ENCODE measurements at regions not wholly inside any gene's neighbourhood (a gene's known extent, or its start where the extent isn't known, plus 50 kb on each side); places are given as distances from the start of the nearest gene placed in this dataset.

GRCh38 chr9:10911373-10911772, 298.6 kb upstream of the PTPRD start:
- Mint-ChIP-seq H3K4me1 (peaks cover 18% of the 10 kb centered on the region), H3K27ac (no peak overlapping the region), H3K36me3 (peaks cover 24% of the 10 kb centered on the region), H3K27me3 (ENCODE audit: low read depth) (no peaks in the 10 kb centered on the region), H3K9me3 (peaks cover 21% of the 10 kb centered on the region), H3K4me3 (no peak overlapping the region)
- no peak for ATAC-seq
- no peak for TF ChIP-seq ZNF396 (CRISPR knock-in tag; IDR thresholded peaks at IDR 0.05; ENCODE audit: borderline replicate concordance)
- TF ChIP-seq NFYB (CRISPR knock-in tag; conservative IDR thresholded peaks at IDR 0.05; ENCODE audit: low read depth) = peak; percentile 33
- ChIA-PET POLR2A (no interaction called here), CTCF (no interaction called here)
- no peak for DNase-seq (ENCODE audit: low spot score)

DNA sequence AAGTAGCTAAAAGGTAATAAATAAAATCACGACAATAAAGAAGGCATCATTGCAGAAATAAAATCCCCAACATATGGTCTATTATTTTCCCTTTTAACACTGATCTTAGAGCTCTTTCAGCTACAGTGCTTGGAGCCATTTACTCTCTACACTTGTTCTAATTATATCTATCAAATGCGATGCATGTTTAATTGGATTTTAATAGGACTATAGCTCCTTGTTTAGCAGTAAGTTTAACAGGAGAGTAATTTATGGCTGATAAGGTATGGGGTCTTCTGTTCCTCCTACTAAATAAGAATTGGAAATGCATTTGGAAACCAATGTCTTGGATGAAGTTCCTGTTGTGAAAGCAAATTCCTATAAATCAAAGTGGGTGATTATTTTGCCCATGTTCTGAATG, 304.2 kb upstream of the PTPRD start:
- DNase-seq (ENCODE audit: low spot score) (no peak), ATAC-seq (no peak)
- Mint-ChIP-seq H3K4me1 (peaks cover 16% of the 10 kb centered on the region), H3K9me3 (no peaks in the 10 kb centered on the region), H3K36me3 (no peaks in the 10 kb centered on the region), H3K4me3 (no peak overlapping the region), H3K27me3 (ENCODE audit: low read depth) (0 out of 2 replicates have a peak, but pooled peaks cover 3% of the 10 kb centered on the region), H3K27ac (no peak overlapping the region)
- CTCF ChIA-PET = no interaction called here
- POLR2A ChIA-PET = no interaction called here
- TF ChIP-seq, protein P1, sequence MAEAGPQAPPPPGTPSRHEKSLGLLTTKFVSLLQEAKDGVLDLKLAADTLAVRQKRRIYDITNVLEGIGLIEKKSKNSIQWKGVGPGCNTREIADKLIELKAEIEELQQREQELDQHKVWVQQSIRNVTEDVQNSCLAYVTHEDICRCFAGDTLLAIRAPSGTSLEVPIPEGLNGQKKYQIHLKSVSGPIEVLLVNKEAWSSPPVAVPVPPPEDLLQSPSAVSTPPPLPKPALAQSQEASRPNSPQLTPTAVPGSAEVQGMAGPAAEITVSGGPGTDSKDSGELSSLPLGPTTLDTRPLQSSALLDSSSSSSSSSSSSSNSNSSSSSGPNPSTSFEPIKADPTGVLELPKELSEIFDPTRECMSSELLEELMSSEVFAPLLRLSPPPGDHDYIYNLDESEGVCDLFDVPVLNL (CRISPR knock-in tag; IDR thresholded peaks at IDR 0.05; ENCODE audit: borderline replicate concordance, low read depth) = no peak
- TF ChIP-seq ZNF423 (CRISPR knock-in tag; IDR thresholded peaks at IDR 0.05) (no peak), GRHL2 (CRISPR knock-in tag; IDR thresholded peaks at IDR 0.05; ENCODE audit: insufficient replicate concordance, severe bottlenecking) (no peak), ZBTB21 (CRISPR knock-in tag; IDR thresholded peaks at IDR 0.05; ENCODE audit: borderline replicate concordance) (no peak), STAT6 (CRISPR knock-in tag; conservative IDR thresholded peaks at IDR 0.05; ENCODE audit: low read depth) (no peak), ZNF671 (CRISPR knock-in tag; IDR thresholded peaks at IDR 0.05) (no peak), JAZF1 (CRISPR knock-in tag; IDR thresholded peaks at IDR 0.05) (no peak), GABPB1 (CRISPR knock-in tag; IDR thresholded peaks at IDR 0.05) (no peak), NFYB (CRISPR knock-in tag; conservative IDR thresholded peaks at IDR 0.05; ENCODE audit: low read depth) (no peak), KAT7 (CRISPR knock-in tag; IDR thresholded peaks at IDR 0.05; ENCODE audit: borderline replicate concordance) (no peak), AR (CRISPR knock-in tag; IDR thresholded peaks at IDR 0.05) (no peak), MAX (CRISPR knock-in tag; IDR thresholded peaks at IDR 0.05) (no peak), USF1 (CRISPR knock-in tag; IDR thresholded peaks at IDR 0.05) (no peak)
- TF ChIP-seq, protein P2, sequence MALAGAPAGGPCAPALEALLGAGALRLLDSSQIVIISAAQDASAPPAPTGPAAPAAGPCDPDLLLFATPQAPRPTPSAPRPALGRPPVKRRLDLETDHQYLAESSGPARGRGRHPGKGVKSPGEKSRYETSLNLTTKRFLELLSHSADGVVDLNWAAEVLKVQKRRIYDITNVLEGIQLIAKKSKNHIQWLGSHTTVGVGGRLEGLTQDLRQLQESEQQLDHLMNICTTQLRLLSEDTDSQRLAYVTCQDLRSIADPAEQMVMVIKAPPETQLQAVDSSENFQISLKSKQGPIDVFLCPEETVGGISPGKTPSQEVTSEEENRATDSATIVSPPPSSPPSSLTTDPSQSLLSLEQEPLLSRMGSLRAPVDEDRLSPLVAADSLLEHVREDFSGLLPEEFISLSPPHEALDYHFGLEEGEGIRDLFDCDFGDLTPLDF (CRISPR knock-in tag; IDR thresholded peaks at IDR 0.05) = no peak
- TF ChIP-seq, protein P3, sequence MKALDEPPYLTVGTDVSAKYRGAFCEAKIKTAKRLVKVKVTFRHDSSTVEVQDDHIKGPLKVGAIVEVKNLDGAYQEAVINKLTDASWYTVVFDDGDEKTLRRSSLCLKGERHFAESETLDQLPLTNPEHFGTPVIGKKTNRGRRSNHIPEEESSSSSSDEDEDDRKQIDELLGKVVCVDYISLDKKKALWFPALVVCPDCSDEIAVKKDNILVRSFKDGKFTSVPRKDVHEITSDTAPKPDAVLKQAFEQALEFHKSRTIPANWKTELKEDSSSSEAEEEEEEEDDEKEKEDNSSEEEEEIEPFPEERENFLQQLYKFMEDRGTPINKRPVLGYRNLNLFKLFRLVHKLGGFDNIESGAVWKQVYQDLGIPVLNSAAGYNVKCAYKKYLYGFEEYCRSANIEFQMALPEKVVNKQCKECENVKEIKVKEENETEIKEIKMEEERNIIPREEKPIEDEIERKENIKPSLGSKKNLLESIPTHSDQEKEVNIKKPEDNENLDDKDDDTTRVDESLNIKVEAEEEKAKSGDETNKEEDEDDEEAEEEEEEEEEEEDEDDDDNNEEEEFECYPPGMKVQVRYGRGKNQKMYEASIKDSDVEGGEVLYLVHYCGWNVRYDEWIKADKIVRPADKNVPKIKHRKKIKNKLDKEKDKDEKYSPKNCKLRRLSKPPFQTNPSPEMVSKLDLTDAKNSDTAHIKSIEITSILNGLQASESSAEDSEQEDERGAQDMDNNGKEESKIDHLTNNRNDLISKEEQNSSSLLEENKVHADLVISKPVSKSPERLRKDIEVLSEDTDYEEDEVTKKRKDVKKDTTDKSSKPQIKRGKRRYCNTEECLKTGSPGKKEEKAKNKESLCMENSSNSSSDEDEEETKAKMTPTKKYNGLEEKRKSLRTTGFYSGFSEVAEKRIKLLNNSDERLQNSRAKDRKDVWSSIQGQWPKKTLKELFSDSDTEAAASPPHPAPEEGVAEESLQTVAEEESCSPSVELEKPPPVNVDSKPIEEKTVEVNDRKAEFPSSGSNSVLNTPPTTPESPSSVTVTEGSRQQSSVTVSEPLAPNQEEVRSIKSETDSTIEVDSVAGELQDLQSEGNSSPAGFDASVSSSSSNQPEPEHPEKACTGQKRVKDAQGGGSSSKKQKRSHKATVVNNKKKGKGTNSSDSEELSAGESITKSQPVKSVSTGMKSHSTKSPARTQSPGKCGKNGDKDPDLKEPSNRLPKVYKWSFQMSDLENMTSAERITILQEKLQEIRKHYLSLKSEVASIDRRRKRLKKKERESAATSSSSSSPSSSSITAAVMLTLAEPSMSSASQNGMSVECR (CRISPR knock-in tag; IDR thresholded peaks at IDR 0.05; ENCODE audit: borderline replicate concordance) = no peak
- TF ChIP-seq, protein P4, sequence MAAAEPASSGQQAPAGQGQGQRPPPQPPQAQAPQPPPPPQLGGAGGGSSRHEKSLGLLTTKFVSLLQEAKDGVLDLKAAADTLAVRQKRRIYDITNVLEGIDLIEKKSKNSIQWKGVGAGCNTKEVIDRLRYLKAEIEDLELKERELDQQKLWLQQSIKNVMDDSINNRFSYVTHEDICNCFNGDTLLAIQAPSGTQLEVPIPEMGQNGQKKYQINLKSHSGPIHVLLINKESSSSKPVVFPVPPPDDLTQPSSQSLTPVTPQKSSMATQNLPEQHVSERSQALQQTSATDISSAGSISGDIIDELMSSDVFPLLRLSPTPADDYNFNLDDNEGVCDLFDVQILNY (CRISPR knock-in tag; IDR thresholded peaks at IDR 0.05) = no peak
- TF ChIP-seq, protein P5, sequence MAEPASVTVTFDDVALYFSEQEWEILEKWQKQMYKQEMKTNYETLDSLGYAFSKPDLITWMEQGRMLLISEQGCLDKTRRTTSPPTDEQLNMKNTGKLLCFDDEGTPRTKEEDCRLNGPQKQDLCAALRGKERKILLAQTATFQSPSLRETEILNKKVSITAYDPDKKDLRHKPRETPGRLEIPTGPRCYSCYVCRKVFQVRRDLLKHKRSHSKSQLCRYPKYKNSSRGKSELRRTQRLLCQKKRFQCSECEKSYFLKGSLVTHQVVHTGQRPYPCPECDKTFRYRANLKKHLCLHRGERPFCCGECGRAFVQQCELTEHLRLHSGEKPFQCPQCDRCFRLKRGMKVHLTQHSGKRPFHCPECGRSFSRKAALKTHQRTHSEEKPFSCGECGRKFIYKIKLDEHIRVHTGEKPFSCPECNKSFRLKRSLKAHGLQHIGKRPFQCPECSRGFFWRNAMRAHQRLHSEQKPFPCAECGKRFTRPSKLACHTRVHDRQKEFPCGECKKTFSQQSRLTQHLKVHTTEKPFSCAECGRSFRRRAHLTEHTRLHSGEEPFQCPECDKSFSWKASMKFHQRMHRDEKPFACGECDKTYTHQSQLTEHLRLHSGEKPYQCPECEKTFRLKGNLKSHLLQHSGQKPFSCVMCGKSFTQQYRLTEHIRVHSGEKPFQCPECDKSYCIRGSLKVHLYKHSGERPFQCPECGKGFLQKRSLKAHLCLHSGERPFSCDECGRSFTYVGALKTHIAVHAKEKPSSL (CRISPR knock-in tag; conservative IDR thresholded peaks at IDR 0.05) = no peak
